H1 (cell line): ENCODE measurements at regions not wholly inside any gene's neighbourhood (a gene's known extent, or its start where the extent isn't known, plus 50 kb on each side); places are given as distances from the start of the nearest gene placed in this dataset.

ENCODE experiments used
- ASH2L ChIP-seq: fragments of 200-600, 300-600 bp; sonication (generic); IDR thresholded peaks from one replicate; pipeline ENCODE4 v1.7.1; 2017; ENCODE audit warnings: low read length
- USF2 ChIP-seq: IDR thresholded peaks from 2 replicates; pipeline ENCODE4 v1.6.1; 2011; ENCODE audit warnings: low read length, improper control_type of control experiment

- TF ChIP-seq USF2 = no peak
- no peak for TF ChIP-seq ASH2L
Observed at GRCh38 chr2:181126311-181126868, 146.0 kb downstream of the UBE2E3 start (continued).
